GM23338 (cell line): ENCODE measurements at regions not wholly inside any gene's neighbourhood (a gene's known extent, or its start where the extent isn't known, plus 50 kb on each side); places are given as distances from the start of the nearest gene placed in this dataset.

Experiments used
- ATAC-seq: fragments of 200-7000 bp; cut with Tn5 transposase; 3 replicates; pipeline ENCODE4 v1.9.1; 2020
- DNase-seq: peaks from one replicate; pipeline ENCODE4 v3.0.0-alpha.2; 2015; ENCODE audit warnings: low spot score
- H2AFZ ChIP-seq: fragments of 200-600 bp; sonication (generic); 2 replicates; pipeline ENCODE4 v1.8.0; 2016; ENCODE audit warnings: antibody characterized with exemption, mild to moderate bottlenecking, moderate library complexity
- H3F3A ChIP-seq: fragments of 200-600 bp; sonication (generic); replicated peaks from 2 replicates; pipeline ENCODE4 v1.8.0; 2017; ENCODE audit warnings: antibody characterized with exemption, mixed run types, low read depth
- H3K27ac ChIP-seq: fragments of 200-600 bp; sonication (generic); 2 replicates; pipeline ENCODE4 v1.6.1; 2016; ENCODE audit warnings: low read depth
- H3K27me3 ChIP-seq: fragments of 200-600 bp; sonication (generic); 2 replicates; pipeline ENCODE4 v1.8.0; 2016; ENCODE audit warnings: mild to moderate bottlenecking, mixed run types, moderate library complexity; ENCODE audit not compliant: insufficient read depth
- H3K36me3 ChIP-seq: fragments of 200-600 bp; sonication (generic); 2 replicates; pipeline ENCODE4 v1.8.0; 2016; ENCODE audit warnings: mild to moderate bottlenecking; ENCODE audit not compliant: insufficient read depth
- H3K4me1 ChIP-seq: fragments of 200-600 bp; sonication (generic); 2 replicates; pipeline ENCODE4 v1.8.0; 2016; ENCODE audit warnings: mild to moderate bottlenecking, moderate library complexity; ENCODE audit not compliant: insufficient read depth
- H3K4me2 ChIP-seq: fragments of 200-600 bp; sonication (generic); 2 replicates; pipeline ENCODE4 v1.7.1; 2017; ENCODE audit warnings: mixed run types
- H3K4me3 ChIP-seq: fragments of 200-600 bp; sonication (generic); 2 replicates; pipeline ENCODE4 v1.6.1; 2016; ENCODE audit warnings: mixed run types
- H3K79me2 ChIP-seq: fragments of 200-600 bp; sonication (generic); replicated peaks from 2 replicates; pipeline ENCODE4 v1.8.0; 2017; ENCODE audit warnings: mild to moderate bottlenecking; ENCODE audit not compliant: insufficient read depth
- H3K9me2 ChIP-seq: fragments of 200-600 bp; sonication (generic); 2 replicates; pipeline ENCODE4 v1.8.0; 2017; ENCODE audit not compliant: insufficient read depth
- H4K20me1 ChIP-seq: fragments of 200-600 bp; sonication (generic); replicated peaks from 2 replicates; pipeline ENCODE4 v1.8.0; 2017; ENCODE audit warnings: mild to moderate bottlenecking; ENCODE audit not compliant: insufficient read depth
- H3K27ac Mint-ChIP-seq: 2 replicates; pipeline ENCODE4 v1.8.0; 2020; ENCODE audit warnings: inconsistent platforms, mild to moderate bottlenecking, moderate library complexity, mixed read lengths
- H3K27me3 Mint-ChIP-seq: 3 replicates; pipeline ENCODE4 v1.8.0; 2022; ENCODE audit warnings: low read depth, mild to moderate bottlenecking, moderate library complexity, mixed read lengths, inconsistent platforms; ENCODE audit not compliant: insufficient read depth, poor library complexity
- H3K36me3 Mint-ChIP-seq: 3 replicates; pipeline ENCODE4 v1.8.0; 2021; ENCODE audit warnings: low read depth, mild to moderate bottlenecking, inconsistent platforms, moderate library complexity, mixed read lengths
- H3K4me1 Mint-ChIP-seq: 3 replicates; pipeline ENCODE4 v1.8.0; 2020; ENCODE audit warnings: mild to moderate bottlenecking, inconsistent platforms, mixed read lengths
- H3K4me3 Mint-ChIP-seq: 3 replicates; pipeline ENCODE4 v1.8.0; 2021; ENCODE audit warnings: moderate library complexity, mild to moderate bottlenecking, inconsistent platforms, mixed read lengths
- H3K9me3 Mint-ChIP-seq: 3 replicates; pipeline ENCODE4 v1.8.0; 2020; ENCODE audit warnings: moderate library complexity, mild to moderate bottlenecking, inconsistent platforms, mixed read lengths
- CREB1 ChIP-seq: fragments of 250-450 bp; sonication (Bioruptor Pico); IDR thresholded peaks from 2 replicates; pipeline ENCODE4 v1.5.0; 2020; ENCODE audit warnings: low read depth, mild to moderate bottlenecking, moderate library complexity
- CTCF ChIP-seq, 2 experiments: fragments of 200-600 bp in 1 of 2; sonication (generic) in 1 of 2; conservative IDR thresholded peaks; 2 replicates each; pipeline versions ENCODE4 v1.5.1 to v1.6.1; 2016 to 2017; ENCODE audit warnings: antibody characterized with exemption in 2 of 2, low read depth in 2 of 2, mild to moderate bottlenecking in 2 of 2, moderate library complexity in 1 of 2
- ETS1 ChIP-seq: IDR thresholded peaks from 2 replicates; pipeline ENCODE4 v1.6.1; 2016; ENCODE audit warnings: antibody characterized with exemption
- EZH2 ChIP-seq: fragments of 200-600 bp; sonication (generic); IDR thresholded peaks from one replicate; pipeline ENCODE4 v1.8.0; 2017; ENCODE audit warnings: antibody characterized with exemption, mild to moderate bottlenecking, low read depth; ENCODE audit not compliant: unreplicated experiment
- EZH2phosphoT487 ChIP-seq: fragments of 200-600 bp; sonication (generic); IDR thresholded peaks from one replicate; pipeline ENCODE4 v1.8.1; 2018; ENCODE audit warnings: antibody characterized with exemption; ENCODE audit not compliant: unreplicated experiment
- JUNB ChIP-seq: IDR thresholded peaks from one replicate; pipeline ENCODE4 v1.6.1; 2016; ENCODE audit warnings: antibody characterized with exemption; ENCODE audit not compliant: unreplicated experiment
- NANOG ChIP-seq: IDR thresholded peaks from 2 replicates; pipeline ENCODE4 v1.6.1; 2016; ENCODE audit warnings: antibody characterized with exemption, borderline replicate concordance
- POLR2AphosphoS5 ChIP-seq: IDR thresholded peaks from 2 replicates; pipeline ENCODE4 v1.6.1; 2016; ENCODE audit warnings: antibody characterized with exemption, low read depth
- STAT1 ChIP-seq: IDR thresholded peaks from one replicate; pipeline ENCODE4 v1.6.1; 2016; ENCODE audit warnings: antibody characterized with exemption; ENCODE audit not compliant: unreplicated experiment
- ZNF114 ChIP-seq: fragments of 250-450 bp; sonication (Bioruptor Pico); IDR thresholded peaks from 2 replicates; pipeline ENCODE4 v1.5.0; 2020; ENCODE audit warnings: mild to moderate bottlenecking, moderate library complexity
- ZNF331 ChIP-seq: fragments of 250-450 bp; sonication (Bioruptor Pico); IDR thresholded peaks from 2 replicates; pipeline ENCODE4 v1.5.0; 2020; ENCODE audit warnings: low read depth, mild to moderate bottlenecking, moderate library complexity
- ZNF462 ChIP-seq: fragments of 250-450 bp; sonication (Bioruptor Pico); IDR thresholded peaks from 2 replicates; pipeline ENCODE4 v1.5.0; 2020; ENCODE audit warnings: mild to moderate bottlenecking, moderate library complexity
- TF ChIP-seq, protein P1 (sequence below): IDR thresholded peaks from one replicate; pipeline ENCODE4 v1.6.1; 2018; ENCODE audit warnings: antibody characterized with exemption; ENCODE audit not compliant: unreplicated experiment

DNA sequence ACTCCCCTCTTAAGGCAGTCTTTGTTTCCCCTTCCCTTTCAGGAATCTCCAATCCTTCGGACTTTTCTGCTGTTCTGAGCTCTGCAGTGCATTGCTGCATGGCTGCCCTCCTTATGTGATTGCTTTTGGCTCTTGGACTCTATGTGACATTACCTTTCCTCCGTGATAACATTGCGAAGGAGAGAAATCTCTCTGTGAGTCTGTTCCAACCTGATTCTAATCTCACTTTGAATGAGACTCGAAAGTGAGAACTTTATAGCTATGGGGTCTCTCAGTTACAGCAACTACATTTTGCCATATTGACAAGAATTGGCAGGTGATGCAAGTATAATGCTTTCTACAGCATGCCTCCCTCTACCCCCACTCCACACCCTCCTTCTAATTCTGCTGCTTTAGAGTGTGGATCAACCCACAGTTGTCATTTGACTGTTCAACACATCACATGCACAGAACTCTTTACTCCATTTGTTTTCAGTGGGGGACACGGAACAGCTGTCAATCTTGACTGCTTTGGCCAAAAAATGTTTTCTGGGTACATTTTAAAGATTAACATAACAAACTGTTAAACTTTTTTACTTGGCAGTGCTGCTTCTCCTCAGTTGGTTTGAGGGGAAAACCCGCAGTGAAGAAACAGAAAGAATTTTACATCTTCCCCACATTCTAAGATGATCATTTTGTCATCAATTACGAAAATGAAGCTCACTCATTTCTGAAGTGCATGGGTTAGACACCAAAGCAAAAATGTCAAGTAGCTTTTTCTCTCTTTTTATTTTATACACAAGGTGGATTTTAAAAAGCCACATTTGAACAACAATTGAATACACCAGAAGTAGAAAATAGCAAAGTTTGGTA is 125.5 kb upstream of the RMST start:
- no peaks in the 10 kb centered on the region for H3K79me2 ChIP-seq
- no peak overlapping the region for H3K27ac Mint-ChIP-seq
- no peaks in the 10 kb centered on the region for H3K27me3 Mint-ChIP-seq
- H3K27ac ChIP-seq = no peak overlapping the region
- no peaks in the 10 kb centered on the region for H3K27me3 ChIP-seq
- H4K20me1 ChIP-seq = no peaks in the 10 kb centered on the region
- no peak for DNase-seq
- no peak overlapping the region for H3K4me2 ChIP-seq
- H3K4me1 Mint-ChIP-seq = peaks cover 5% of the 10 kb centered on the region; the same call in 2 of the 3 replicates
- no peak for ATAC-seq
- no peaks in the 10 kb centered on the region for H3K4me1 ChIP-seq
- H3K4me3 ChIP-seq = no peak overlapping the region
- no peaks in the 10 kb centered on the region for H3K9me3 Mint-ChIP-seq
- H3K9me2 ChIP-seq = peaks cover 9% of the 10 kb centered on the region; the same call in 1 of the 2 replicates
- no peaks in the 10 kb centered on the region for H3F3A ChIP-seq
- peak overlapping the region; percentile 25; the same call in 1 of the 2 replicates for H2AFZ ChIP-seq
- no peaks in the 10 kb centered on the region for H3K36me3 ChIP-seq
- H3K36me3 Mint-ChIP-seq = no peaks in the 10 kb centered on the region
- no peak overlapping the region for H3K4me3 Mint-ChIP-seq
- no peak for TF ChIP-seq ZNF114
- no peak for TF ChIP-seq CTCF (conservative IDR thresholded peaks at IDR 0.05; ENCODE audit: low read depth in 2 of 2)
- TF ChIP-seq CREB1 (CRISPR knock-in tag) = no peak
- TF ChIP-seq STAT1 = no peak
- TF ChIP-seq, protein P1, sequence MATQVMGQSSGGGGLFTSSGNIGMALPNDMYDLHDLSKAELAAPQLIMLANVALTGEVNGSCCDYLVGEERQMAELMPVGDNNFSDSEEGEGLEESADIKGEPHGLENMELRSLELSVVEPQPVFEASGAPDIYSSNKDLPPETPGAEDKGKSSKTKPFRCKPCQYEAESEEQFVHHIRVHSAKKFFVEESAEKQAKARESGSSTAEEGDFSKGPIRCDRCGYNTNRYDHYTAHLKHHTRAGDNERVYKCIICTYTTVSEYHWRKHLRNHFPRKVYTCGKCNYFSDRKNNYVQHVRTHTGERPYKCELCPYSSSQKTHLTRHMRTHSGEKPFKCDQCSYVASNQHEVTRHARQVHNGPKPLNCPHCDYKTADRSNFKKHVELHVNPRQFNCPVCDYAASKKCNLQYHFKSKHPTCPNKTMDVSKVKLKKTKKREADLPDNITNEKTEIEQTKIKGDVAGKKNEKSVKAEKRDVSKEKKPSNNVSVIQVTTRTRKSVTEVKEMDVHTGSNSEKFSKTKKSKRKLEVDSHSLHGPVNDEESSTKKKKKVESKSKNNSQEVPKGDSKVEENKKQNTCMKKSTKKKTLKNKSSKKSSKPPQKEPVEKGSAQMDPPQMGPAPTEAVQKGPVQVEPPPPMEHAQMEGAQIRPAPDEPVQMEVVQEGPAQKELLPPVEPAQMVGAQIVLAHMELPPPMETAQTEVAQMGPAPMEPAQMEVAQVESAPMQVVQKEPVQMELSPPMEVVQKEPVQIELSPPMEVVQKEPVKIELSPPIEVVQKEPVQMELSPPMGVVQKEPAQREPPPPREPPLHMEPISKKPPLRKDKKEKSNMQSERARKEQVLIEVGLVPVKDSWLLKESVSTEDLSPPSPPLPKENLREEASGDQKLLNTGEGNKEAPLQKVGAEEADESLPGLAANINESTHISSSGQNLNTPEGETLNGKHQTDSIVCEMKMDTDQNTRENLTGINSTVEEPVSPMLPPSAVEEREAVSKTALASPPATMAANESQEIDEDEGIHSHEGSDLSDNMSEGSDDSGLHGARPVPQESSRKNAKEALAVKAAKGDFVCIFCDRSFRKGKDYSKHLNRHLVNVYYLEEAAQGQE = no peak
- TF ChIP-seq NANOG = no peak
- TF ChIP-seq EZH2 = no peak
- no peak for TF ChIP-seq POLR2AphosphoS5
- TF ChIP-seq ZNF462 (CRISPR knock-in tag) = no peak
- TF ChIP-seq ZNF331 (CRISPR knock-in tag) = no peak
- TF ChIP-seq JUNB = no peak
- TF ChIP-seq ETS1 = no peak
- TF ChIP-seq EZH2phosphoT487 = no peak
